Cardiac muscle cell (in vitro differentiated cells and primary cell): ENCODE measurements at regions not wholly inside any gene's neighbourhood (a gene's known extent, or its start where the extent isn't known, plus 50 kb on each side); places are given as distances from the start of the nearest gene placed in this dataset.
A peak's percentile ranks its signal among the peaks of the same experiment; 100 is the strongest.

Experiments
- DNase-seq, 2 donors: peaks; one replicate each; pipeline versions ENCODE4 v3.0.0 to v3.0.0-alpha.2; 2010 to 2017; ENCODE audit warnings: low read depth in 1 of 2, low spot score in 1 of 2
- H3K27ac ChIP-seq: fragments of 200-600 bp; sonication (generic); 2 replicates; pipeline ENCODE4 v1.5.1; 2016
- H3K27me3 ChIP-seq: fragments of 200-600 bp; sonication (generic); 2 replicates; pipeline ENCODE4 v1.6.0; 2016; ENCODE audit warnings: control low read depth
- H3K36me3 ChIP-seq: fragments of 200-600 bp; sonication (generic); 2 replicates; pipeline ENCODE4 v1.5.1; 2016; ENCODE audit warnings: control low read depth
- H3K4me1 ChIP-seq: fragments of 200-600 bp; sonication (generic); 2 replicates; pipeline ENCODE4 v1.8.1; 2017; ENCODE audit warnings: low read depth, mild to moderate bottlenecking, mixed run types
- H3K4me3 ChIP-seq: fragments of 200-600 bp; sonication (generic); 2 replicates; pipeline ENCODE4 v1.5.1; 2016; ENCODE audit warnings: mild to moderate bottlenecking
- H3K9me3 ChIP-seq: fragments of 200-600 bp; sonication (generic); 2 replicates; pipeline ENCODE4 v1.5.1; 2017; ENCODE audit warnings: low read depth, mild to moderate bottlenecking, control low read depth
- CTCF ChIP-seq: IDR thresholded peaks from 2 replicates; pipeline ENCODE4 v1.5.1; 2012; ENCODE audit warnings: low read depth, mild to moderate bottlenecking, low read length

GRCh38 chr4:122671919-122672490 lies 51.1 kb upstream of the IL21 start:
- peaks cover 7% of the 10 kb centered on the region for H3K4me1 ChIP-seq
- no peak overlapping the region for H3K4me3 ChIP-seq
- H3K9me3 ChIP-seq = no peaks in the 10 kb centered on the region
- H3K27me3 ChIP-seq = no peaks in the 10 kb centered on the region
- no peaks in the 10 kb centered on the region for H3K36me3 ChIP-seq
- no peak for DNase-seq
- no peak overlapping the region for H3K27ac ChIP-seq
- no peak for TF ChIP-seq CTCF

GRCh38 chr4:122673252-122673651 lies 52.4 kb upstream of the IL21 start:
- Histone ChIP-seq H3K4me3 (no peak overlapping the region), H3K27me3 (no peaks in the 10 kb centered on the region), H3K36me3 (no peaks in the 10 kb centered on the region), H3K27ac (peak overlapping the region; percentile 28), H3K9me3 (no peaks in the 10 kb centered on the region), H3K4me1 (peaks cover 7% of the 10 kb centered on the region)
- no peak for TF ChIP-seq CTCF
- peak in 1 of 2 donors; percentile 32 for DNase-seq

GRCh38 chr4:122674371-122674770 lies 53.5 kb upstream of the IL21 start:
- no peak overlapping the region for H3K4me3 ChIP-seq
- no peaks in the 10 kb centered on the region for H3K27me3 ChIP-seq
- H3K36me3 ChIP-seq = no peaks in the 10 kb centered on the region
- TF ChIP-seq CTCF = no peak
- H3K9me3 ChIP-seq = no peaks in the 10 kb centered on the region
- H3K27ac ChIP-seq = no peak overlapping the region
- H3K4me1 ChIP-seq = peaks cover 7% of the 10 kb centered on the region
- no peak for DNase-seq

- H3K27me3 ChIP-seq = no peaks in the 10 kb centered on the region
- no peak overlapping the region for H3K4me3 ChIP-seq
- no peak for TF ChIP-seq CTCF
- no peaks in the 10 kb centered on the region for H3K36me3 ChIP-seq
- no peaks in the 10 kb centered on the region for H3K9me3 ChIP-seq
- DNase-seq = no peak
- H3K4me1 ChIP-seq = no peaks in the 10 kb centered on the region
- no peak overlapping the region for H3K27ac ChIP-seq
These were observed 53.2 kb upstream of the BBS12 start for GRCh38 chr4:122679317-122679716.

- Histone ChIP-seq H3K27me3 (no peaks in the 10 kb centered on the region), H3K4me1 (no peaks in the 10 kb centered on the region), H3K4me3 (no peak overlapping the region), H3K27ac (no peak overlapping the region), H3K36me3 (no peaks in the 10 kb centered on the region), H3K9me3 (no peaks in the 10 kb centered on the region)
- TF ChIP-seq CTCF = no peak
- no peak for DNase-seq
These were observed 52.6 kb upstream of the BBS12 start for GRCh38 chr4:122679946-122680345.

- Histone ChIP-seq H3K4me3 (no peak overlapping the region), H3K9me3 (no peaks in the 10 kb centered on the region), H3K36me3 (no peaks in the 10 kb centered on the region), H3K27ac (no peak overlapping the region), H3K27me3 (no peaks in the 10 kb centered on the region), H3K4me1 (peaks cover 3% of the 10 kb centered on the region)
- no peak for DNase-seq
- TF ChIP-seq CTCF = no peak
These were observed 50.9 kb upstream of the BBS12 start for GRCh38 chr4:122681568-122681967.
